ENCODE measurements at regions not wholly inside any gene's neighbourhood (a gene's known extent, or its start where the extent isn't known, plus 50 kb on each side); places are given as distances from the start of the nearest gene placed in this dataset. TPM values are rescaled to one million over a fixed set of nuclear protein-coding genes. Genes with fewer than 3 reads are reported as not detected.

DNA sequence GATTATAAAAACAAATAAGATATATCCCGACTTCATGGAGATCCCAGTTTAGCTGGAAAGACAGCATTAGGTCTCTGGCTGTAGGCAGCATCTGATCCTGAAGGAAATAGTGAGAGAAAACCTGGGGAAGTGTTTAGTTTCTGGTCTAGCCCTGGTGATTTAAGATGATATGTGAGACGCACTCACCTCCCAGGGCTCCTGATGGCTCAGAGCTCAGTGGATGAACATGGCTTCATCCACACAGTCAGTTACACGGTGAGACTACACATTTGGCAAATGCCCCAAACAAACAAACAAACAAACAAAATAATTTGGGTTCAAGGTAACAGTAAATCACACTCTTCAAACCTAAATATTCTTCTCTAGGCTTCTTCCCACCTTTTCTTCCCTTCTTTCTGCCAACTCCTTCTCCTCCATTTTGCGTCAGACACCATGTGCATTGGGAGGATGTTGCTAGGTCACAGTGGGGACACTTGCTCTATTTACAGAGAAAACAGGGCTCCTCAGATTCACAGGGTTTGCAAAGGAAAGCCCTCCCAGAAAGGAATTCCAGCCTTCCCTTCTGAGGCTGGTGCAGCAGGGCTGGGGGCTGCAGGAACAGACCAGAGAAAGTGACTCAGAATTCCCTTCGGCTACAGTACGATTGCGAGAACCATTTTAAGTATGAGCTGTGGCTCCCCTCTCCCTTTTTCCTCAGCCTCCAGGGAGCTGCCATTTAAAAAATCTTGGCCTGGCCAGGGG, 59.6 kb upstream of the SALL4 start:
- peak overlapping the region; percentile 47 for H3K27ac ChIP-seq (ENCODE audit: low read depth, low read length)
- H3K36me3 ChIP-seq (ENCODE audit: control insufficient read depth, insufficient read depth, low read length), result no peaks in the 10 kb centered on the region
- no peaks in the 10 kb centered on the region for H3K27me3 ChIP-seq (ENCODE audit: control insufficient read depth, insufficient read depth, low read length)
- no peaks in the 10 kb centered on the region for H3K9me3 ChIP-seq (ENCODE audit: control insufficient read depth, insufficient read depth, low read length)
- DNase-seq (ENCODE audit: low read depth in 4 of 6, low spot score in 6 of 6), result peak in 1 of 6 donors; percentile 49
- H3K4me1 ChIP-seq (ENCODE audit: control insufficient read depth, insufficient read depth, low read length), result no peaks in the 10 kb centered on the region
- WGBS (ENCODE audit: insufficient coverage), result 79% methylated on average over 5 of the region's 7 CpGs
- no peak overlapping the region for H3K4me3 ChIP-seq (ENCODE audit: low read depth, low read length)

DNA sequence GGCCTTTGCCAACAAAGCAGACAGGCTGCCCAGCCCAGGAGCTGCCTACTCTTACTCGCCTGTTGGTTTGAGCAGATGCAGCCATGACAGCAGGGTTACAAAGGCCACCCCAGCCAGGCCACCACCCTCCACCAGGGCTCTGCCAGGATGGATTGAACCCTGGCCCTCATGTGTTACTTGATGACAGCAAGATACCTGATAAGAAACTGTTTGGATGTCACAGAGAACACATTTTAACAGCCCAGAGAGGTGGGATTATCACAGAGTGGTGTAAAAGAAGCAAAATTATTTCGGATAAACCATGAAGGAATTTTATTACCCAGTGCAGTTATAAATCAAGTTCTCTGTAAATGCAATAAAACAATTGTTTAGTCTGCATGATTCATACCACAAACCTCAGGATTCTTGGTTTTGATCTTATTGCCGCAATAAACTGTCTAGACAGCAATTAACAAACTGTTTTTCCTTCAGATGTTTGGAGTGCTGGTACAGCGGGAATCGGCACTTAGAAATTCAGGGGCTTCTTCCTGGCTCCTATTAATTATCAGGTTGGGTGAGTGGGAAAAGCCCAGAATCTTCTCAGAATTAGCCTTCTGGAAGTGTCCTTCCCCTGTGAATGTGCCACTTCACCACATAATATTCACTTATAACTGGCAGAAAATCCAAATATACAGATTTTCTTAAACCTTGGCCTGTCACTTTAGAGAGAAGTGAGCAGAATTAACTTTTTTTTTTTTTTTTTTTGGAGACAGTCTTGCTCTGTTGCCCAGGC, 58.0 kb upstream of the SALL4 start:
- WGBS (ENCODE audit: insufficient coverage), result 92% methylated on average over 1 of the region's 5 CpGs
- peak in 1 of 6 donors; percentile 38 for DNase-seq (ENCODE audit: low read depth in 4 of 6, low spot score in 6 of 6)
- no peaks in the 10 kb centered on the region for H3K36me3 ChIP-seq (ENCODE audit: control insufficient read depth, insufficient read depth, low read length)

DNA sequence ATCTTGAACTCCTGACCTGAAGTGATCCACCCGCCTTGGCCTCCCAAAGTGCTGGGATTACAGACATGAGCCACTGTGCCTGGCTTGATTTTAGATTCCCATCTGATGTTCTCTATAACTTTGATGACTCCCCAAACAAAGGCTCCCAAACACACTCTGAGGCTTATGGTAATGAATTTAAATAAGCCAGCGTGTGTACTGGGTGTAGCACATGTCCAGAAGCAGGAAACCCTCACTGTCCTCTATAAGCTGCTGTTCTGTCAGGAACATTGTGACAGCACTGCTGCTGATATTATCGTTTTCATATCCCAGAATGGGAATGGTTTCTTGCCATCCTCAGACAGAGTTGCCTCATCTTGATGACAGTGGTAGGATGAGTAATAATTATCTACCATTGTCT, 54.1 kb upstream of the SALL4 start:
- H3K4me3 ChIP-seq (ENCODE audit: low read depth, low read length), result no peak overlapping the region
- no peaks in the 10 kb centered on the region for H3K36me3 ChIP-seq (ENCODE audit: control insufficient read depth, insufficient read depth, low read length)
- H3K9me3 ChIP-seq (ENCODE audit: control insufficient read depth, insufficient read depth, low read length), result no peaks in the 10 kb centered on the region
- H3K27ac ChIP-seq (ENCODE audit: low read depth, low read length), result no peak overlapping the region
- no peaks in the 10 kb centered on the region for H3K4me1 ChIP-seq (ENCODE audit: control insufficient read depth, insufficient read depth, low read length)
- no peak for DNase-seq (ENCODE audit: low read depth in 4 of 6, low spot score in 6 of 6)
- WGBS (ENCODE audit: insufficient coverage), result 100% methylated on average over 1 of the region's 3 CpGs
- H3K27me3 ChIP-seq (ENCODE audit: control insufficient read depth, insufficient read depth, low read length), result no peaks in the 10 kb centered on the region

More for the DNA sequence above, 58.0 kb upstream of the SALL4 start:
- H3K4me3 ChIP-seq (ENCODE audit: low read depth, low read length), result no peak overlapping the region
- H3K4me1 ChIP-seq (ENCODE audit: control insufficient read depth, insufficient read depth, low read length), result no peaks in the 10 kb centered on the region
- no peaks in the 10 kb centered on the region for H3K9me3 ChIP-seq (ENCODE audit: control insufficient read depth, insufficient read depth, low read length)
- H3K27me3 ChIP-seq (ENCODE audit: control insufficient read depth, insufficient read depth, low read length), result no peaks in the 10 kb centered on the region
- H3K27ac ChIP-seq (ENCODE audit: low read depth, low read length), result no peak overlapping the region

DNA sequence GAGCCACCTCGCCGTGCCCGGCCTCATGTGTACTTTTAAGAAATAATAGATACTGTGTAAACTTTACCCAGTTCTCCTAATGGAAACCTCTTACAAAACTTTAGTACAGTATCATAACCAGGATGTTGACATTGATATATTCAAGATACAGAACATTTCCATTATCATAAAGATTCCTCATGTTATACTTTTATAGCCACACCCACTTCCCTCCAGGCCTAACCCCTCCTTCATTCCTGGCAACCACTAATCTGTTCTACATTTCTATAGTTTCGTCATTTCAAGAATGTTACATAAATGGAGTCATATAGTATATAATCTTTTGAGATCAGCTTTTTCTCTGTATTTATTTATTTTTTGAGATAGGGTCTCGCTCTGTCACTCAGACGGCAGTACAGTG, 52.6 kb upstream of the SALL4 start:
- no peak for DNase-seq (ENCODE audit: low read depth in 4 of 6, low spot score in 6 of 6)
- Histone ChIP-seq H3K9me3 (ENCODE audit: control insufficient read depth, insufficient read depth, low read length) (no peaks in the 10 kb centered on the region), H3K4me1 (ENCODE audit: control insufficient read depth, insufficient read depth, low read length) (no peaks in the 10 kb centered on the region), H3K36me3 (ENCODE audit: control insufficient read depth, insufficient read depth, low read length) (no peaks in the 10 kb centered on the region), H3K4me3 (ENCODE audit: low read depth, low read length) (no peak overlapping the region), H3K27ac (ENCODE audit: low read depth, low read length) (no peak overlapping the region), H3K27me3 (ENCODE audit: control insufficient read depth, insufficient read depth, low read length) (no peaks in the 10 kb centered on the region)
- 100% methylated on average over 1 of the region's 6 CpGs for WGBS (ENCODE audit: insufficient coverage)

Small RNAs in the stretch of these regions (small RNA-seq; reads per million reads assigned to genes)
- gene RNU6-347P (ENCODE audit: low replicate concordance), result not detected
- not detected for gene RNU7-6P (ENCODE audit: low replicate concordance)
